ENCODE measurements at regions not wholly inside any gene's neighbourhood (a gene's known extent, or its start where the extent isn't known, plus 50 kb on each side); places are given as distances from the start of the nearest gene placed in this dataset.

GRCh38 chr1:189432753-189433152, 1044.9 kb downstream of the BRINP3 start:
- no peak for DNase-seq

GRCh38 chr1:189434461-189434860, 1043.2 kb downstream of the BRINP3 start:
- no peak for DNase-seq

- DNase-seq: no peak
Measured at GRCh38 chr1:189435398-189435797, 1042.3 kb downstream of the BRINP3 start.

- DNase-seq: no peak
Measured at GRCh38 chr1:189438808-189439207, 1038.9 kb downstream of the BRINP3 start.

GRCh38 chr1:189463166-189463565, 1014.5 kb downstream of the BRINP3 start:
- no peak for DNase-seq

- no peak for DNase-seq
Measured at GRCh38 chr1:189496768-189497167, 980.9 kb downstream of the BRINP3 start.

- no peak for DNase-seq
Measured at GRCh38 chr1:189499736-189500135, 977.9 kb downstream of the BRINP3 start.

GRCh38 chr1:189500778-189501177, 976.9 kb downstream of the BRINP3 start:
- DNase-seq: no peak

GRCh38 chr1:189510827-189511226, 966.8 kb downstream of the BRINP3 start:
- no peak for DNase-seq

GRCh38 chr1:189513091-189513490, 964.6 kb downstream of the BRINP3 start:
- no peak for DNase-seq

- DNase-seq: no peak
Measured at GRCh38 chr1:189522441-189522840, 955.2 kb downstream of the BRINP3 start.

GRCh38 chr1:189524501-189524900, 953.2 kb downstream of the BRINP3 start:
- no peak for DNase-seq

GRCh38 chr1:189530162-189530561, 947.5 kb downstream of the BRINP3 start:
- DNase-seq: no peak

GRCh38 chr1:189538271-189538670, 939.4 kb downstream of the BRINP3 start:
- no peak for DNase-seq

GRCh38 chr1:189550498-189550897, 927.2 kb downstream of the BRINP3 start:
- DNase-seq: no peak

GRCh38 chr1:189563784-189564183, 913.9 kb downstream of the BRINP3 start:
- no peak for DNase-seq

- DNase-seq: no peak
Measured at GRCh38 chr1:189567890-189568289, 909.8 kb downstream of the BRINP3 start.

- no peak for DNase-seq
Measured at GRCh38 chr1:189596197-189596596, 881.5 kb downstream of the BRINP3 start.

GRCh38 chr1:189597083-189597482, 880.6 kb downstream of the BRINP3 start:
- DNase-seq: no peak

GRCh38 chr1:189605226-189605625, 872.4 kb downstream of the BRINP3 start:
- DNase-seq: no peak

- DNase-seq: no peak
Measured at GRCh38 chr1:189606047-189606446, 871.6 kb downstream of the BRINP3 start.

- DNase-seq: no peak
Measured at GRCh38 chr1:189606795-189607476, 870.7 kb downstream of the BRINP3 start.

- DNase-seq: no peak
Measured at GRCh38 chr1:189607477-189608096, 870.1 kb downstream of the BRINP3 start.

- no peak for DNase-seq
Measured at GRCh38 chr1:189609167-189609566, 868.5 kb downstream of the BRINP3 start.

GRCh38 chr1:189616893-189617292, 860.8 kb downstream of the BRINP3 start:
- DNase-seq: no peak

Data from suppressor macrophage (primary cell).